Hypothalamus (tissue), 51 donors: ENCODE measurements at regions not wholly inside any gene's neighbourhood (a gene's known extent, or its start where the extent isn't known, plus 50 kb on each side); places are given as distances from the start of the nearest gene placed in this dataset.
A peak's percentile ranks its signal among the peaks of the same experiment; 100 is the strongest.

Experiments used
- DNase-seq, 51 donors: peaks; one replicate each; lab custom pipeline; 2025; lab: John Stamatoyannopoulos, UW

- no peak for DNase-seq
Measured at GRCh38 chr3:34219556-34219955, 421.1 kb downstream of the PDCD6IP start.

GRCh38 chr3:34225821-34226366, 427.5 kb downstream of the PDCD6IP start:
- no peak for DNase-seq

GRCh38 chr3:34229876-34230275, 431.4 kb downstream of the PDCD6IP start:
- DNase-seq, result no peak

GRCh38 chr3:34235096-34235495, 436.7 kb downstream of the PDCD6IP start:
- no peak for DNase-seq

GRCh38 chr3:34237946-34238345, 439.5 kb downstream of the PDCD6IP start:
- no peak for DNase-seq

- no peak for DNase-seq
Measured at GRCh38 chr3:34238407-34238806, 440.0 kb downstream of the PDCD6IP start.

GRCh38 chr3:34239287-34239686, 440.9 kb downstream of the PDCD6IP start:
- no peak for DNase-seq

- DNase-seq, result no peak
Measured at GRCh38 chr3:34239875-34240274, 441.4 kb downstream of the PDCD6IP start.

GRCh38 chr3:34247401-34247800, 449.0 kb downstream of the PDCD6IP start:
- DNase-seq, result no peak

GRCh38 chr3:34248352-34248751, 449.9 kb downstream of the PDCD6IP start:
- no peak for DNase-seq

- DNase-seq, result no peak
Measured at GRCh38 chr3:34254285-34254684, 455.9 kb downstream of the PDCD6IP start.

- DNase-seq, result no peak
Measured at GRCh38 chr3:34256021-34256420, 457.6 kb downstream of the PDCD6IP start.

- DNase-seq, result no peak
Measured at GRCh38 chr3:34256791-34257190, 458.4 kb downstream of the PDCD6IP start.

- peak in 1 of 51 donors; percentile 22 for DNase-seq
Measured at GRCh38 chr3:34258271-34258998, 460.0 kb downstream of the PDCD6IP start.

- DNase-seq, result peak in 22 of 51 donors; percentile 3 to 66 (median 24)
Measured at GRCh38 chr3:34260271-34261000, 462.0 kb downstream of the PDCD6IP start.

GRCh38 chr3:34261001-34261385, 462.6 kb downstream of the PDCD6IP start:
- DNase-seq, result no peak

- DNase-seq, result peak in 1 of 51 donors; percentile 15
Measured at GRCh38 chr3:34263101-34263621, 464.7 kb downstream of the PDCD6IP start.

GRCh38 chr3:34264337-34265041, 466.1 kb downstream of the PDCD6IP start:
- no peak for DNase-seq

GRCh38 chr3:34267088-34267487, 468.7 kb downstream of the PDCD6IP start:
- DNase-seq, result no peak

- DNase-seq, result no peak
Measured at GRCh38 chr3:34268032-34268709, 469.7 kb downstream of the PDCD6IP start.
